ENCODE measurements at regions not wholly inside any gene's neighbourhood (a gene's known extent, or its start where the extent isn't known, plus 50 kb on each side); places are given as distances from the start of the nearest gene placed in this dataset.
A peak's percentile ranks its signal among the peaks of the same experiment; 100 is the strongest.

- WGBS, 5 donors: 73 to 89% (median 83%) methylated on average over 6 of the region's 6 CpGs
- Histone ChIP-seq H3K4me3 (no peak overlapping the region), H3K27ac (peak overlapping the region in 3 of 8 donors; percentile 19 to 50 (median 41)), H3K9me3 (no peaks in the 10 kb centered on the region), H3K4me1 (peaks cover 0 to 20% (median 0%) of the 10 kb centered on the region in 6 donors), H3K27me3 (replicated peaks in 1 of 7) (no peaks in the 10 kb centered on the region), H3K36me3 (no peaks in the 10 kb centered on the region)
- intact Hi-C loops (cut with DNase I; ENCODE audit: low total_unique reads): no loop called here
- DNase-seq: no peak
- TF ChIP-seq POLR2AphosphoS5 (IDR thresholded peaks at IDR 0.05) (no peak), POLR2A (IDR thresholded peaks at IDR 0.05) (no peak)
- TF ChIP-seq, protein P1, sequence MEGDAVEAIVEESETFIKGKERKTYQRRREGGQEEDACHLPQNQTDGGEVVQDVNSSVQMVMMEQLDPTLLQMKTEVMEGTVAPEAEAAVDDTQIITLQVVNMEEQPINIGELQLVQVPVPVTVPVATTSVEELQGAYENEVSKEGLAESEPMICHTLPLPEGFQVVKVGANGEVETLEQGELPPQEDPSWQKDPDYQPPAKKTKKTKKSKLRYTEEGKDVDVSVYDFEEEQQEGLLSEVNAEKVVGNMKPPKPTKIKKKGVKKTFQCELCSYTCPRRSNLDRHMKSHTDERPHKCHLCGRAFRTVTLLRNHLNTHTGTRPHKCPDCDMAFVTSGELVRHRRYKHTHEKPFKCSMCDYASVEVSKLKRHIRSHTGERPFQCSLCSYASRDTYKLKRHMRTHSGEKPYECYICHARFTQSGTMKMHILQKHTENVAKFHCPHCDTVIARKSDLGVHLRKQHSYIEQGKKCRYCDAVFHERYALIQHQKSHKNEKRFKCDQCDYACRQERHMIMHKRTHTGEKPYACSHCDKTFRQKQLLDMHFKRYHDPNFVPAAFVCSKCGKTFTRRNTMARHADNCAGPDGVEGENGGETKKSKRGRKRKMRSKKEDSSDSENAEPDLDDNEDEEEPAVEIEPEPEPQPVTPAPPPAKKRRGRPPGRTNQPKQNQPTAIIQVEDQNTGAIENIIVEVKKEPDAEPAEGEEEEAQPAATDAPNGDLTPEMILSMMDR (IDR thresholded peaks at IDR 0.05 in 8 of 11, conservative IDR thresholded peaks at IDR 0.05 in 3 of 11): no peak
These were observed 113.9 kb downstream of the EDN1 start for GRCh38 chr6:12403947-12404647.

- Histone ChIP-seq H3K4me3 (no peak overlapping the region), H3K27ac (peak overlapping the region in 1 of 8 donors; percentile 50), H3K9me3 (no peaks in the 10 kb centered on the region), H3K27me3 (replicated peaks in 1 of 7) (no peaks in the 10 kb centered on the region), H3K36me3 (no peaks in the 10 kb centered on the region), H3K4me1 (peaks cover 0 to 20% (median 0%) of the 10 kb centered on the region in 6 donors)
- intact Hi-C loops (cut with DNase I; ENCODE audit: low total_unique reads): no loop called here
- TF ChIP-seq POLR2A (IDR thresholded peaks at IDR 0.05) (no peak), POLR2AphosphoS5 (IDR thresholded peaks at IDR 0.05) (no peak)
- TF ChIP-seq, protein P1 (IDR thresholded peaks at IDR 0.05 in 8 of 11, conservative IDR thresholded peaks at IDR 0.05 in 3 of 11): no peak
- DNase-seq: no peak
- 33 to 91% (median 71%) methylated on average over 1 of the region's 1 CpG for WGBS, 5 donors
These were observed 114.5 kb downstream of the EDN1 start for GRCh38 chr6:12404651-12405050.

GRCh38 chr6:12408752-12409151, 118.6 kb downstream of the EDN1 start:
- TF ChIP-seq, protein P1 (IDR thresholded peaks at IDR 0.05 in 8 of 11, conservative IDR thresholded peaks at IDR 0.05 in 3 of 11): no peak
- TF ChIP-seq POLR2A (IDR thresholded peaks at IDR 0.05) (no peak), POLR2AphosphoS5 (IDR thresholded peaks at IDR 0.05) (no peak)
- peak overlapping the region in 1 of 8 donors; percentile 4 for H3K4me3 ChIP-seq
- intact Hi-C loops (cut with DNase I; ENCODE audit: low total_unique reads): no loop called here
- DNase-seq: no peak
- no peaks in the 10 kb centered on the region for H3K9me3 ChIP-seq
- H3K27me3 ChIP-seq (replicated peaks in 1 of 7): no peaks in the 10 kb centered on the region
- WGBS, 5 donors: 65 to 69% (median 65%) methylated on average over 9 of the region's 9 CpGs
- H3K4me1 ChIP-seq: no peaks in the 10 kb centered on the region
- peak overlapping the region in 6 of 8 donors; percentile 17 to 57 (median 42) for H3K27ac ChIP-seq
- H3K36me3 ChIP-seq: no peaks in the 10 kb centered on the region

- 76 to 96% (median 86%) methylated on average over 4 of the region's 4 CpGs for WGBS, 5 donors
- Histone ChIP-seq H3K9me3 (no peaks in the 10 kb centered on the region), H3K36me3 (no peaks in the 10 kb centered on the region), H3K27ac (no peak overlapping the region), H3K27me3 (replicated peaks in 1 of 7) (no peaks in the 10 kb centered on the region), H3K4me3 (no peak overlapping the region), H3K4me1 (no peaks in the 10 kb centered on the region)
- intact Hi-C loops (cut with DNase I; ENCODE audit: low total_unique reads): no loop called here
- TF ChIP-seq POLR2AphosphoS5 (IDR thresholded peaks at IDR 0.05): no peak
- no peak for DNase-seq
These were observed 120.8 kb downstream of the EDN1 start for GRCh38 chr6:12410946-12411345.

Measured in spleen (tissue), 11 donors.